ENCODE measurements at regions not wholly inside any gene's neighbourhood (a gene's known extent, or its start where the extent isn't known, plus 50 kb on each side); places are given as distances from the start of the nearest gene placed in this dataset.

GRCh38 chrX:91039777-91040176, 394.9 kb upstream of the PABPC5 start:
- TF ChIP-seq, protein P1, sequence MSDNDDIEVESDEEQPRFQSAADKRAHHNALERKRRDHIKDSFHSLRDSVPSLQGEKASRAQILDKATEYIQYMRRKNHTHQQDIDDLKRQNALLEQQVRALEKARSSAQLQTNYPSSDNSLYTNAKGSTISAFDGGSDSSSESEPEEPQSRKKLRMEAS (IDR thresholded peaks at IDR 0.05) = no peak
- no peak for TF ChIP-seq CBX8 (IDR thresholded peaks at IDR 0.05)
- no peak for TF ChIP-seq NFE2L2 (conservative IDR thresholded peaks at IDR 0.05; ENCODE audit: low read length)
- no peak for TF ChIP-seq RARB (CRISPR knock-in tag; IDR thresholded peaks at IDR 0.05)
- TF ChIP-seq, protein P2, sequence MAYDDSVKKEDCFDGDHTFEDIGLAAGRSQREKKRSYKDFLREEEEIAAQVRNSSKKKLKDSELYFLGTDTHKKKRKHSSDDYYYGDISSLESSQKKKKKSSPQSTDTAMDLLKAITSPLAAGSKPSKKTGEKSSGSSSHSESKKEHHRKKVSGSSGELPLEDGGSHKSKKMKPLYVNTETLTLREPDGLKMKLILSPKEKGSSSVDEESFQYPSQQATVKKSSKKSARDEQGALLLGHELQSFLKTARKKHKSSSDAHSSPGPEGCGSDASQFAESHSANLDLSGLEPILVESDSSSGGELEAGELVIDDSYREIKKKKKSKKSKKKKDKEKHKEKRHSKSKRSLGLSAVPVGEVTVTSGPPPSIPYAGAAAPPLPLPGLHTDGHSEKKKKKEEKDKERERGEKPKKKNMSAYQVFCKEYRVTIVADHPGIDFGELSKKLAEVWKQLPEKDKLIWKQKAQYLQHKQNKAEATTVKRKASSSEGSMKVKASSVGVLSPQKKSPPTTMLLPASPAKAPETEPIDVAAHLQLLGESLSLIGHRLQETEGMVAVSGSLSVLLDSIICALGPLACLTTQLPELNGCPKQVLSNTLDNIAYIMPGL (CRISPR knock-in tag; IDR thresholded peaks at IDR 0.05; ENCODE audit: borderline replicate concordance) = no peak
- no peak for TF ChIP-seq TFCP2L1 (CRISPR knock-in tag; IDR thresholded peaks at IDR 0.05)
- no peak for TF ChIP-seq CEBPB (IDR thresholded peaks at IDR 0.05)
- no CpG with 5 or more reads among the region's 2 CpGs for WGBS (ENCODE audit: missing lambda C conversion rate)
- Histone ChIP-seq H3K4me1 (no peaks in the 10 kb centered on the region), H3K4me3 (no peak overlapping the region), H3K4me2 (no peak overlapping the region), H3K9me3 (no peaks in the 10 kb centered on the region), H3K27ac (no peak overlapping the region)
- ChIA-PET CTCF (no interaction called here), POLR2A (no interaction called here)
- ATAC-seq (no peak), FAIRE-seq (no peak), DNase-seq (ENCODE audit: low read depth in 1 of 2, low spot score in 1 of 2) (no peak)

GRCh38 chrX:91066104-91066503, 368.5 kb upstream of the PABPC5 start:
- ChIA-PET CTCF (no interaction called here), POLR2A (no interaction called here)
- Histone ChIP-seq H3K9me3 (no peaks in the 10 kb centered on the region), H3K27ac (no peak overlapping the region), H3K4me3 (no peak overlapping the region), H3K4me1 (no peaks in the 10 kb centered on the region), H3K4me2 (no peak overlapping the region)
- ATAC-seq (no peak), DNase-seq (ENCODE audit: low read depth in 1 of 2, low spot score in 1 of 2) (no peak), FAIRE-seq (no peak)
- WGBS (ENCODE audit: missing lambda C conversion rate) = 3% methylated on average over 5 of the region's 5 CpGs
- TF ChIP-seq PBX3 (IDR thresholded peaks at IDR 0.05) = no peak
- no peak for TF ChIP-seq ESRRA (IDR thresholded peaks at IDR 0.05; ENCODE audit: borderline replicate concordance, low read length)
- TF ChIP-seq EHF (CRISPR knock-in tag; IDR thresholded peaks at IDR 0.05) = no peak
- no peak for TF ChIP-seq ELK1 (IDR thresholded peaks at IDR 0.05; ENCODE audit: low read depth, low read length)
- TF ChIP-seq PHF8 (IDR thresholded peaks at IDR 0.05; ENCODE audit: borderline replicate concordance, low read depth) = no peak
- TF ChIP-seq RFX5 (IDR thresholded peaks at IDR 0.05) = no peak
- no peak for TF ChIP-seq HES2 (IDR thresholded peaks at IDR 0.05)
- no peak for TF ChIP-seq JUNB (IDR thresholded peaks at IDR 0.05)
- no peak for TF ChIP-seq NPAS2 (CRISPR knock-in tag; IDR thresholded peaks at IDR 0.05; ENCODE audit: borderline replicate concordance)
- TF ChIP-seq FOSL2 (IDR thresholded peaks at IDR 0.05) = no peak
- no peak for TF ChIP-seq FOSL2 (CRISPR knock-in tag; IDR thresholded peaks at IDR 0.05)
- TF ChIP-seq, protein P3, sequence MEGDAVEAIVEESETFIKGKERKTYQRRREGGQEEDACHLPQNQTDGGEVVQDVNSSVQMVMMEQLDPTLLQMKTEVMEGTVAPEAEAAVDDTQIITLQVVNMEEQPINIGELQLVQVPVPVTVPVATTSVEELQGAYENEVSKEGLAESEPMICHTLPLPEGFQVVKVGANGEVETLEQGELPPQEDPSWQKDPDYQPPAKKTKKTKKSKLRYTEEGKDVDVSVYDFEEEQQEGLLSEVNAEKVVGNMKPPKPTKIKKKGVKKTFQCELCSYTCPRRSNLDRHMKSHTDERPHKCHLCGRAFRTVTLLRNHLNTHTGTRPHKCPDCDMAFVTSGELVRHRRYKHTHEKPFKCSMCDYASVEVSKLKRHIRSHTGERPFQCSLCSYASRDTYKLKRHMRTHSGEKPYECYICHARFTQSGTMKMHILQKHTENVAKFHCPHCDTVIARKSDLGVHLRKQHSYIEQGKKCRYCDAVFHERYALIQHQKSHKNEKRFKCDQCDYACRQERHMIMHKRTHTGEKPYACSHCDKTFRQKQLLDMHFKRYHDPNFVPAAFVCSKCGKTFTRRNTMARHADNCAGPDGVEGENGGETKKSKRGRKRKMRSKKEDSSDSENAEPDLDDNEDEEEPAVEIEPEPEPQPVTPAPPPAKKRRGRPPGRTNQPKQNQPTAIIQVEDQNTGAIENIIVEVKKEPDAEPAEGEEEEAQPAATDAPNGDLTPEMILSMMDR (IDR thresholded peaks at IDR 0.05) = no peak
- no peak for TF ChIP-seq EHMT2 (IDR thresholded peaks at IDR 0.05; ENCODE audit: low read depth)
- no peak for TF ChIP-seq FOSB (CRISPR knock-in tag; IDR thresholded peaks at IDR 0.05)
- TF ChIP-seq CBX8 (IDR thresholded peaks at IDR 0.05) = no peak
- no peak for TF ChIP-seq NFE2L2 (conservative IDR thresholded peaks at IDR 0.05; ENCODE audit: low read length)

Data from A549 (cell line).